Ovary (tissue), 7 donors: ENCODE measurements at regions not wholly inside any gene's neighbourhood (a gene's known extent, or its start where the extent isn't known, plus 50 kb on each side); places are given as distances from the start of the nearest gene placed in this dataset.
"Not testable (repeated sequence)": the region's sequence is repeated elsewhere in the genome, so short reads cannot be mapped to it uniquely, and the experiment has no call there.

ENCODE experiments used
- DNase-seq, 5 donors: peaks; one replicate each; pipeline ENCODE4 v3.0.0-alpha.2; 2019 to 2020
- H3K27ac ChIP-seq, 2 donors: fragments of 200-600 bp; one replicate each; pipeline versions ENCODE4 v1.5.1 to v1.8.0; 2019 to 2022
- H3K27me3 ChIP-seq: fragments of 200-600 bp; one replicate; pipeline ENCODE4 v1.8.0; 2022
- H3K36me3 ChIP-seq: fragments of 200-600 bp; sonication (generic); one replicate; pipeline ENCODE4 v1.5.1; 2019
- H3K4me1 ChIP-seq: one replicate; pipeline ENCODE4 v1.8.1; 2013; ENCODE audit warnings: mild to moderate bottlenecking, moderate library complexity; ENCODE audit not compliant: insufficient read depth
- H3K4me3 ChIP-seq: fragments of 200-600 bp; sonication (generic); one replicate; pipeline ENCODE4 v1.5.1; 2017
- H3K9me3 ChIP-seq, 2 donors: fragments of 200-600 bp in 1 of 2; sonication (generic) in 1 of 2; one replicate each; pipeline versions ENCODE4 v1.5.1 to v1.8.1; 2013 to 2019; ENCODE audit warnings: mild to moderate bottlenecking in 1 of 2, moderate library complexity in 1 of 2
- CTCF ChIP-seq, 3 donors: fragments of 450-650 bp in 2 of 3; fragments of 200-600 bp in 1 of 3; IDR thresholded peaks; one replicate each; pipeline versions ENCODE4 v1.5.1 to v1.8.0; 2016 to 2022; ENCODE audit warnings: antibody characterized with exemption in 3 of 3, mild to moderate bottlenecking in 1 of 3
- EP300 ChIP-seq: sonication (generic); formaldehyde crosslinking; IDR thresholded peaks from one replicate; pipeline ENCODE4 v1.6.1; 2017; ENCODE audit warnings: antibody characterized with exemption
- POLR2A ChIP-seq: fragments of 450-650 bp; IDR thresholded peaks from one replicate; pipeline ENCODE4 v1.6.1; 2017; ENCODE audit warnings: antibody characterized with exemption, mild to moderate bottlenecking, moderate library complexity
- WGBS, 3 donors: extraction: QIAGEN DNeasy Blood & Tissue Kit in 1 of 3; methylation state at CpG; one replicate each; pipeline versions ENCODE4 v1.1.5 to v1.1.7; 2013 to 2017; 5-methylcytosine and 5-hydroxymethylcytosine counted together
- intact Hi-C, 4 donors: fragments of 100-400 bp; cut with DNase I; formaldehyde crosslinking; loops; one replicate each; pipeline versions ENCODE4 v1.11.0 to v1.15.1; 2022 to 2023
- donor health status: DM: no; HTN: no; CAD: no; lungs with moderate emphysema.
- donor health status: DM: no; HTN: no; CAD: no.
- donor health status: Bipolar disorder and iron deficiency.
- donor health status: DM: no; HTN: no; CAD: no.
- donor health status: DM: yes; HTN: yes; CAD: no.

DNA sequence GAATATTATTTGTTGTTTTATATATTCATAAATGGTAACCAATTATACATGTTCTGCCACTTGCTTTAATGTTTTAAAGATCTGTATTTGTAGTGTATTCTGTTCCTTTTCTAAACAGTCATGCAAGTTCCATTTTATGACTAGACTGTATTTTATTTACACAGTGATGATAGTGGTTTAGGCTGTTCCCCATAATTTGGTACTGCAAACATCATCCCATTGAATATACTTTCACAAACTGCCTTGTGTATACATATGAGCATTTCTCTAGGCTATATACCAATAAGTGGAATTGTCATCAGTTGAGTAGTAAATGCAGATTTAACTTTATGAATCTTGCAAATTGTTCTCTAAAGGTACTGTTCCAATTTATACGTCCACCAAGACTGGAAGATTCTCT, 738.0 kb downstream of the EPHA7 start:
- H3K27me3 ChIP-seq: no peaks in the 10 kb centered on the region
- WGBS, 3 donors: 85 to 88% (median 87%) methylated on average over 1 of the region's 1 CpG
- intact Hi-C loops: no loop called here

GRCh38 chr6:92671462-92671861, 747.9 kb downstream of the EPHA7 start:
- intact Hi-C loops, H3K4me1 ChIP-seq, H3K27me3 ChIP-seq, H3K4me3 ChIP-seq, H3K9me3 ChIP-seq, H3K36me3 ChIP-seq, DNase-seq, H3K27ac ChIP-seq: not testable (repeated sequence)

More for the DNA sequence above, 738.0 kb downstream of the EPHA7 start:
- H3K4me1 ChIP-seq: no peaks in the 10 kb centered on the region
- no peak overlapping the region for H3K4me3 ChIP-seq
- no peaks in the 10 kb centered on the region for H3K36me3 ChIP-seq
- H3K27ac ChIP-seq: no peak overlapping the region
- TF ChIP-seq EP300 (no peak), POLR2A (no peak), CTCF (IDR thresholded peaks at IDR 0.05) (no peak)
- H3K9me3 ChIP-seq: no peaks in the 10 kb centered on the region
- no peak for DNase-seq

GRCh38 chr6:92667843-92668242, 751.5 kb downstream of the EPHA7 start:
- H3K4me1 ChIP-seq: no peaks in the 10 kb centered on the region
- no peak overlapping the region for H3K4me3 ChIP-seq
- H3K27me3 ChIP-seq: no peaks in the 10 kb centered on the region
- no peaks in the 10 kb centered on the region for H3K9me3 ChIP-seq
- no peak overlapping the region for H3K27ac ChIP-seq
- intact Hi-C loops: no loop called here
- no peaks in the 10 kb centered on the region for H3K36me3 ChIP-seq
- 48 to 51% (median 50%) methylated on average over 5 of the region's 5 CpGs for whole genome bisulfite sequencing, 3 donors
- TF ChIP-seq EP300 (no peak), CTCF (IDR thresholded peaks at IDR 0.05) (no peak), POLR2A (no peak)
- no peak for DNase-seq

DNA sequence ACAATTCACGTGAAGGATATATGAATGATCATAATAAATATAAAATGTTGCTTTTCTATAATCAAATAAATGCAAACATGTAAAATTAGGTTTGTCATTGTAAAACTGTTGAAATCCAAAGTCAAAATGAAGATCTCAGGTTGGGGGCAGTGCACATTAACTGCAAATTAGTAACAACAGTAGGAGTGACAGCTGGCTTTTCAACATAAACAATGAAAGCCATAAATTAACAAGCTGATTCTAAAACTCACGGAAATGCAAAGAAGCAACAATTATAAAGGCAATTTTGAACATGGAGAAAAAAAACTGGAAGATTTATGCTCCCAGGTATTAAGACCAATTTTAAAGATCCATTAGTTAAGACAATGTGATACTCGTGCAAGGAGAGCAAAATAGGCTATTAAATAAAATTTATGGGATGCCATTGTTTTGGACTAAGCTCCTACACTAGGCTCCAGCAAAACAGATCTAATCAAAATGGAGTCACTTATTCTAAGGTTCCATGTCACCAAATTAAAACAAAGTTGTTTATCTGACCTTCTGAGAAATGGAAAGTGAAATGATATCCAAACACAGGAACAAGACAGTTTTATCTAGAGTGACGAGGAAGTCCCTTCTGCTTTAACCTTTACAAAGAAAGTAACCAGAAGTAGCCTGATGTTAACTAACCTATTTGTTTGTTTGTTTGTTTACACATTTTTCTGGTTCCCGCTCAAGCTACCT, 770.8 kb downstream of the EPHA7 start:
- Histone ChIP-seq H3K9me3 (no peaks in the 10 kb centered on the region), H3K4me3 (no peak overlapping the region), H3K27ac (no peak overlapping the region), H3K36me3 (no peaks in the 10 kb centered on the region), H3K27me3 (no peaks in the 10 kb centered on the region), H3K4me1 (no peaks in the 10 kb centered on the region)
- no peak for TF ChIP-seq CTCF (IDR thresholded peaks at IDR 0.05)
- no peak for TF ChIP-seq EP300
- TF ChIP-seq POLR2A: no peak
- intact Hi-C loops: no loop called here
- WGBS, 3 donors: 60 to 67% (median 63%) methylated on average over 5 of the region's 5 CpGs
- DNase-seq: no peak

DNA sequence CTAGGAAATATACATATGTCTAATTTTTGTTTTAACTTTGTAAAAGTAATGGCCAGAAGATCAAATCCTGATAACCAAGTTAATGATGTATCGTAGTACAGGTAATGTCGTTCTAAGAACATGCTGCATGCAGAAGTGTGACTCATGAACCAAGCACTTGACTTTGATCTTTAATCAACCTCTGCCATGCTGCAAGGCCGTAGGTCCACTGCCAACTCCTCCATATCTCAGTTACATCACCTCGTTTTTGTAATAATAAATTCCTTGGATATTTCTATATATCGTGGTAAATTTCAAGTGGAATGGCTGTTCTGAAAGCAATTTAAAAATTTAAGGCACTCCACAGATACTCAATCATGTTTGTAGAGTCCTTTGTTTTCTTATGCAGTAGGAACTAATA, 771.7 kb downstream of the EPHA7 start:
- no peak overlapping the region for H3K4me3 ChIP-seq
- TF ChIP-seq POLR2A (no peak), CTCF (IDR thresholded peaks at IDR 0.05) (no peak), EP300 (no peak)
- DNase-seq: no peak
- H3K9me3 ChIP-seq: no peaks in the 10 kb centered on the region
- H3K36me3 ChIP-seq: no peaks in the 10 kb centered on the region
- 33 to 49% (median 38%) methylated on average over 5 of the region's 5 CpGs for WGBS, 3 donors
- no peaks in the 10 kb centered on the region for H3K27me3 ChIP-seq
- intact Hi-C loops: no loop called here
- no peak overlapping the region for H3K27ac ChIP-seq
- H3K4me1 ChIP-seq: no peaks in the 10 kb centered on the region

DNA sequence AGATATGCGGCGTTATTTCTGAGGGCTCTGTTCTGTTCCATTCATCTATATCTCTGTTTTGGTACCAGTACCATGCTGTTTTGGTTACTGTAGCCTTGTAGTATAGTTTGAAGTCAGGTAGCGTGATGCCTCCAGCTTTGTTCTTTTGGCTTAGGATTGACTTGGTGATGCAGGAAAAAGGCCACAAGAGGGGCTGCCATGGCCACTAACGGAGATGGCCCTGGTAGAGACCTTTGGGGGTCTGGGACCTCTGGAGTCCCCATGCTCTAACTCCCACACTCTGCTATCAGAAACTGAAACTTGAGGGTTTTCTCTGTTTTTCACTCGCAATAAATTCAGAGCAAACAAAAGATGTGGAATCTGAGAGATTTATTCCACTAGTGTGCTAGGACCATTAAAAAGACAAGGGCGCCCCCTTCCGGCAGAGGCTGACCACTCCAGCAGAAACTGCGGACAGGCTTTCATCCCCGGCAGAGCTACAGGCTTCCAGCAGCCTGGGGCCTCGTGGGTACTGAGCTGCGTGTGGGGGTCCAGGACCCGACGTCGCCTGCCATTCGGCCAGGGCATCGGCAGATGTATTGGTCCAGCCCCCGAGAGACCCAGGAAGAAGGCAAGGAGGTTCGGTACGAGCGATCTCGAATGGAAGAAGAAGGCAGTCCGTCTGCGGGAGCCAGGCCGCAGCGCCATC, 775.1 kb downstream of the EPHA7 start:
- H3K27ac ChIP-seq, intact Hi-C loops, H3K4me3 ChIP-seq, H3K27me3 ChIP-seq, H3K9me3 ChIP-seq, H3K36me3 ChIP-seq, H3K4me1 ChIP-seq: not testable (repeated sequence)
- WGBS, 3 donors: 77 to 84% (median 83%) methylated on average over 25 of the region's 25 CpGs
- peak in 2 of 5 donors; percentile 11 to 15 for DNase-seq
